Keratinocyte (primary cell): ENCODE measurements at regions not wholly inside any gene's neighbourhood (a gene's known extent, or its start where the extent isn't known, plus 50 kb on each side); places are given as distances from the start of the nearest gene placed in this dataset.

Experiments
- DNase-seq: peaks from one replicate; pipeline ENCODE4 v3.0.0-alpha.2; 2011; ENCODE audit warnings: low read depth, missing footprints, low spot score
- FAIRE-seq: peaks from 2 replicates; lab custom pipeline; 2011; peaks lifted over from hg19 to GRCh38; lab: Jason Lieb, UNC
- H2AFZ ChIP-seq: 2 replicates; pipeline ENCODE4 v1.6.0; 2012; ENCODE audit warnings: low read length, control low read depth, inconsistent platforms; ENCODE audit not compliant: control insufficient read depth
- H3K27ac ChIP-seq: 2 replicates; pipeline ENCODE4 v1.5.1; 2011; ENCODE audit warnings: low read length; ENCODE audit not compliant: control insufficient read depth, insufficient read depth
- H3K27me3 ChIP-seq: 3 replicates; pipeline ENCODE4 v1.6.0; 2011; ENCODE audit warnings: low read length; ENCODE audit not compliant: control insufficient read depth, insufficient read depth; ENCODE audit errors: extremely low read depth
- H3K36me3 ChIP-seq, 2 experiments: 2 replicates in 1 of 2; 3 replicates in 1 of 2; pipeline ENCODE4 v1.5.1; 2011; ENCODE audit warnings: low read length in 2 of 2, mild to moderate bottlenecking in 1 of 2; ENCODE audit not compliant: control insufficient read depth in 2 of 2, insufficient read depth in 2 of 2; ENCODE audit errors: extremely low read depth in 1 of 2
- H3K4me1 ChIP-seq: 3 replicates; pipeline ENCODE4 v1.5.1; 2011; ENCODE audit warnings: low read length; ENCODE audit not compliant: control insufficient read depth, insufficient read depth; ENCODE audit errors: extremely low read depth
- H3K4me2 ChIP-seq: 3 replicates; pipeline ENCODE4 v1.6.0; 2011; ENCODE audit warnings: low read depth, low read length; ENCODE audit not compliant: control insufficient read depth, insufficient read depth; ENCODE audit errors: extremely low read depth
- H3K4me3 ChIP-seq, 3 experiments: fragments of 200-600 bp in 1 of 3; sonication (generic) in 1 of 3; 2 replicates in 2 of 3; 3 replicates in 1 of 3; pipeline ENCODE4 v1.5.1; 2011 to 2016; ENCODE audit warnings: low read length in 3 of 3, mild to moderate bottlenecking in 3 of 3, control low read depth in 2 of 3, inconsistent platforms in 1 of 3, low read depth in 1 of 3, mixed read lengths in 1 of 3, mixed run types in 1 of 3, moderate library complexity in 1 of 3; ENCODE audit not compliant: control insufficient read depth in 2 of 3, insufficient read depth in 2 of 3; ENCODE audit errors: extremely low read depth in 1 of 3
- H3K79me2 ChIP-seq: 2 replicates; pipeline ENCODE4 v1.6.0; 2012; ENCODE audit warnings: low read length; ENCODE audit not compliant: control insufficient read depth, insufficient read depth
- H3K9ac ChIP-seq: 3 replicates; pipeline ENCODE4 v1.6.0; 2011; ENCODE audit warnings: low read length; ENCODE audit not compliant: control insufficient read depth, insufficient read depth; ENCODE audit errors: extremely low read depth
- H3K9me1 ChIP-seq: 3 replicates; pipeline ENCODE4 v1.6.0; 2011; ENCODE audit warnings: low read length; ENCODE audit not compliant: control insufficient read depth, insufficient read depth; ENCODE audit errors: extremely low read depth
- H3K9me3 ChIP-seq: 2 replicates; pipeline ENCODE4 v1.5.1; 2012; ENCODE audit warnings: low read depth, low read length; ENCODE audit not compliant: control insufficient read depth
- H4K20me1 ChIP-seq: 3 replicates; pipeline ENCODE4 v1.6.0; 2011; ENCODE audit warnings: low read length; ENCODE audit not compliant: control insufficient read depth, insufficient read depth; ENCODE audit errors: extremely low read depth
- CTCF ChIP-seq, 3 experiments: IDR thresholded peaks in 1 of 3; conservative IDR thresholded peaks in 1 of 3; optimal IDR thresholded peaks in 1 of 3; 2 replicates in 2 of 3; 3 replicates in 1 of 3; pipeline versions ENCODE3 to v1.5.1; 2011; ENCODE audit warnings: low read length in 3 of 3, mild to moderate bottlenecking in 3 of 3, moderate library complexity in 2 of 3, control low read depth in 1 of 3, inconsistent platforms in 1 of 3; ENCODE audit not compliant: insufficient read depth in 2 of 3; ENCODE audit errors: extremely low read depth in 1 of 3
- EZH2 ChIP-seq: IDR thresholded peaks from one replicate; pipeline ENCODE4 v1.6.1; 2012; ENCODE audit warnings: inconsistent platforms, mild to moderate bottlenecking, low read length, moderate library complexity
- dilution Hi-C: fragments of 300-500 bp; cut with MboI; formaldehyde crosslinking; loops from one replicate; pipeline ENCODE4 v1.7.0; 2020; ENCODE audit warnings: low sequenced_read_pairs; ENCODE audit not compliant: extremely low pct_ligation_motif_present

DNA sequence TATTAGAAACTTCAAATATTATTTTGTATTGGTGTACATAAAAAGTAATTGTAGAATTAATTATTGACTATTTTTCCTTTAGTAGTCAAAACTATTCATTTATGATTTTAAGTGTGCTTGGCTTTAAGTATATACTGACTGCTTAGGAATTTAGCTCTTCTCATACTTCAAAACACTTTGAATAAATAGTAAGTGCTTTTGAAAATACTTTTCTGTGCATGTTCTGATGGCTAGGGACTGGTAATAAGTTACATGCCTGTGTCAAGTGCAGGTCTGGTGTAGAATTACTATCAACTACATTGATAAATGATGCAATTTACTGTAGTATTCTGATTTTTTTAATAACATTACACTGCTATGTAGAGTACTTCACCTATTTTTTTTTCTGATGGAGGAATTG, 397.6 kb upstream of the SGO1 start:
- no peak for FAIRE-seq
- H3K4me1 ChIP-seq = no peaks in the 10 kb centered on the region

DNA sequence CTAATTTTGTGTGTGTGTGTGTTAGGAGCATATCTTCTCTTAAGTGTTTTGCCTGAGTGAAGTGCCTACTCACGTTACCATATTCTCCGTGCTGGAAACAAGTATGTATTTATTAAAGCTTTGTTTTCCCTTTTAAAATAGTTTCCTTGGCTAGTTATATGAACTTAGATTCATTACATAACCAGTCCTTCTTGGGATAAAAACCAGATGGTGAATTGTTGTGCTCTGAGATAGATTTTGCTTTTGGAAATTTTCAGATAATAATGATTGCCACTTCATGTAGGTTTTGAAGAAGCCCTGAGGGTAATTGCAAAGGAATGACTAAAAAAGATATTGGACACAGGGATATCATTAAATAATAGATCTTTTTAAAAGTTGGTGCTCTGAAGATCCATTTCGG, 390.2 kb upstream of the SGO1 start:
- FAIRE-seq (no peak), DNase-seq (no peak)
- no peaks in the 10 kb centered on the region for H3K4me1 ChIP-seq
- H3K4me2 ChIP-seq = no peak overlapping the region
- no peak overlapping the region for H3K27ac ChIP-seq
- no peaks in the 10 kb centered on the region for H3K9me1 ChIP-seq
- dilution Hi-C loops = no loop called here
- H3K4me3 ChIP-seq = no peak overlapping the region
- no peaks in the 10 kb centered on the region for H3K79me2 ChIP-seq
- H2AFZ ChIP-seq = no peak overlapping the region
- H4K20me1 ChIP-seq = no peaks in the 10 kb centered on the region
- no peaks in the 10 kb centered on the region for H3K36me3 ChIP-seq
- TF ChIP-seq EZH2 (no peak), CTCF (optimal IDR thresholded peaks at IDR 0.05 in 1 of 3, IDR thresholded peaks at IDR 0.05 in 1 of 3, conservative IDR thresholded peaks at IDR 0.05 in 1 of 3; ENCODE audit: extremely low read depth in 1 of 3, insufficient read depth in 2 of 3, low read length in 3 of 3) (no peak)
- no peaks in the 10 kb centered on the region for H3K9me3 ChIP-seq
- H3K9ac ChIP-seq = no peak overlapping the region
- no peaks in the 10 kb centered on the region for H3K27me3 ChIP-seq

More for the DNA sequence above, 397.6 kb upstream of the SGO1 start:
- H3K36me3 ChIP-seq = no peaks in the 10 kb centered on the region
- TF ChIP-seq EZH2 (no peak), CTCF (optimal IDR thresholded peaks at IDR 0.05 in 1 of 3, IDR thresholded peaks at IDR 0.05 in 1 of 3, conservative IDR thresholded peaks at IDR 0.05 in 1 of 3; ENCODE audit: extremely low read depth in 1 of 3, insufficient read depth in 2 of 3, low read length in 3 of 3) (no peak)
- no peak overlapping the region for H3K4me2 ChIP-seq
- H4K20me1 ChIP-seq = no peaks in the 10 kb centered on the region
- no peaks in the 10 kb centered on the region for H3K79me2 ChIP-seq
- dilution Hi-C loops = no loop called here
- H3K27ac ChIP-seq = no peak overlapping the region
- H3K9me1 ChIP-seq = no peaks in the 10 kb centered on the region
- no peaks in the 10 kb centered on the region for H3K9me3 ChIP-seq
- no peak overlapping the region for H3K9ac ChIP-seq
- no peaks in the 10 kb centered on the region for H3K27me3 ChIP-seq
- no peak overlapping the region for H3K4me3 ChIP-seq
- no peak for DNase-seq
- no peak overlapping the region for H2AFZ ChIP-seq
